ENCODE measurements at regions not wholly inside any gene's neighbourhood (a gene's known extent, or its start where the extent isn't known, plus 50 kb on each side); places are given as distances from the start of the nearest gene placed in this dataset.
"Not testable (repeated sequence)": the region's sequence is repeated elsewhere in the genome, so short reads cannot be mapped to it uniquely, and the experiment has no call there.

DNA sequence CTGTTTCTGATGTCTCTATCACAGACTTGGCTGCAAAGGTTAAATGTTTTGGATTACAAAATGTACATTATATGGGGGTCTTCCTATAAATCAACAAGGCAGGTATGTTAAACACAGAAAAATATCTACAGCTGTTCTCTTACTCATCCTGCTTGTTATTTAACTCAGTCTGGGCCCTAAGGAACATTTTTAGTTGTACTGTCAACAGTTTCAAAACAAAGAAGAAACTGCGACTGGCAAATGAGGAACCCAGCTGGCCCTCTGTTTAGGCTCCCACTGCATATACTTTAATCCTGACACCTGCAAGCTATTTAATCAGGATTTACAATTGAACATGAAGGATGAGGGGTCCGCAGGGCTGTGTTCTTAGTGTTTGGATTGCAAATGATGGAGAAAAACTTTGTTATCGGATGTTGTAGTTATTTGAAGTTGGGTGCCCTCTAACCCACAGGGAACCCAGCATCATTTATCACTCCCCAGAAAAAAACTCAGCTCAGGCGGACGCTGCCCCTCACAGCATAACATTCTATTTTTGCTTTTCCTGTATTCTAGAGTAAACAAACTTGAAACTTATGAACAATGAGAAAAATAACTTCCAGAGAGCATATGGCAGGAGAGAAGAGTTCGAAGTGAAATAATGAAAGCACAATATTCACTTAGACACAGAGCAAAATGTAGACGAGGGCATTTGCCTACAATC, 91.2 kb downstream of the POLR2M start:
- H2AFZ ChIP-seq (ENCODE audit: low read depth, low read length), result no peak overlapping the region
- no peak for TF ChIP-seq EZH2 (IDR thresholded peaks at IDR 0.05; ENCODE audit: borderline replicate concordance, low read depth, low read length, severe bottlenecking)
- TF ChIP-seq, protein P1, sequence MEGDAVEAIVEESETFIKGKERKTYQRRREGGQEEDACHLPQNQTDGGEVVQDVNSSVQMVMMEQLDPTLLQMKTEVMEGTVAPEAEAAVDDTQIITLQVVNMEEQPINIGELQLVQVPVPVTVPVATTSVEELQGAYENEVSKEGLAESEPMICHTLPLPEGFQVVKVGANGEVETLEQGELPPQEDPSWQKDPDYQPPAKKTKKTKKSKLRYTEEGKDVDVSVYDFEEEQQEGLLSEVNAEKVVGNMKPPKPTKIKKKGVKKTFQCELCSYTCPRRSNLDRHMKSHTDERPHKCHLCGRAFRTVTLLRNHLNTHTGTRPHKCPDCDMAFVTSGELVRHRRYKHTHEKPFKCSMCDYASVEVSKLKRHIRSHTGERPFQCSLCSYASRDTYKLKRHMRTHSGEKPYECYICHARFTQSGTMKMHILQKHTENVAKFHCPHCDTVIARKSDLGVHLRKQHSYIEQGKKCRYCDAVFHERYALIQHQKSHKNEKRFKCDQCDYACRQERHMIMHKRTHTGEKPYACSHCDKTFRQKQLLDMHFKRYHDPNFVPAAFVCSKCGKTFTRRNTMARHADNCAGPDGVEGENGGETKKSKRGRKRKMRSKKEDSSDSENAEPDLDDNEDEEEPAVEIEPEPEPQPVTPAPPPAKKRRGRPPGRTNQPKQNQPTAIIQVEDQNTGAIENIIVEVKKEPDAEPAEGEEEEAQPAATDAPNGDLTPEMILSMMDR (IDR thresholded peaks at IDR 0.05; ENCODE audit: borderline replicate concordance, extremely low read depth, low read length, poor library complexity, severe bottlenecking), result no peak
- H4K20me1 ChIP-seq (ENCODE audit: insufficient read depth, low read length), result no peaks in the 10 kb centered on the region
- no peak overlapping the region for H3K27ac ChIP-seq (ENCODE audit: low read length)
- peaks cover 9% of the 10 kb centered on the region for H3K27me3 ChIP-seq (ENCODE audit: insufficient read depth, low read length, poor library complexity)
- no peak for ATAC-seq (ENCODE audit: insufficient read depth, low read depth)
- no peak overlapping the region for H3K9ac ChIP-seq (ENCODE audit: low read depth, low read length)
- DNase-seq, result no peak
- no peak overlapping the region for H3K4me2 ChIP-seq (ENCODE audit: insufficient read depth, low read length)
- H3K4me3 ChIP-seq (ENCODE audit: low read depth in 1 of 2, low read length in 2 of 2), result no peak overlapping the region
- no peaks in the 10 kb centered on the region for H3K4me1 ChIP-seq (ENCODE audit: insufficient read depth, low read length)
- no peaks in the 10 kb centered on the region for H3K9me3 ChIP-seq (ENCODE audit: insufficient read depth, low read length, severe bottlenecking)
- no peaks in the 10 kb centered on the region for H3K79me2 ChIP-seq (ENCODE audit: insufficient read depth, low read length)
- no peaks in the 10 kb centered on the region for H3K36me3 ChIP-seq (ENCODE audit: insufficient read depth, low read length)

DNA sequence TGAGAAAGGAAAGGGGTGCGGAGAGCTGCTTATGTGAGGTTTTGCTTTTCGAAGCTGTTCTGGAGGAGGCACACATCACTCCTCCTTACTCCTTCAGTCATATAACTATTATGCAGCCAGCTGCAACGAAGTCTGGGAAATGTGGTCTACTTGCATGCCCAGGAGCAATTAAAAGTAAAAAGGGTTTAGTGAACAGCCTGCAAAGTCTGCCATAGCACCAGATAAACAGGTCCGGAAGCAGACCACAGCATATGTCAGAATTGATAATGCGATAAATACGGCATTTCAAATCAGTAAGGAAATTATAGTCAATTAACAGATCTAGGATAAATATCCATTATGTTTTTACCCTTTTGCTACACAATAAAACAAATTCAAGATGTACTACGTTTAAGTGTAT, 99.5 kb downstream of the POLR2M start:
- H3K4me2 ChIP-seq (ENCODE audit: insufficient read depth, low read length), result no peak overlapping the region
- H3K4me3 ChIP-seq (ENCODE audit: low read depth in 1 of 2, low read length in 2 of 2), result no peak overlapping the region
- H3K9me3 ChIP-seq (ENCODE audit: insufficient read depth, low read length, severe bottlenecking), result no peaks in the 10 kb centered on the region
- H3K36me3 ChIP-seq (ENCODE audit: insufficient read depth, low read length), result no peaks in the 10 kb centered on the region
- H3K27ac ChIP-seq (ENCODE audit: low read length), result no peak overlapping the region
- no peak overlapping the region for H3K9ac ChIP-seq (ENCODE audit: low read depth, low read length)
- no peaks in the 10 kb centered on the region for H3K27me3 ChIP-seq (ENCODE audit: insufficient read depth, low read length, poor library complexity)
- H3K79me2 ChIP-seq (ENCODE audit: insufficient read depth, low read length), result no peaks in the 10 kb centered on the region
- no peak overlapping the region for H2AFZ ChIP-seq (ENCODE audit: low read depth, low read length)
- TF ChIP-seq EZH2 (IDR thresholded peaks at IDR 0.05; ENCODE audit: borderline replicate concordance, low read depth, low read length, severe bottlenecking), result no peak
- TF ChIP-seq, protein P1 (IDR thresholded peaks at IDR 0.05; ENCODE audit: borderline replicate concordance, extremely low read depth, low read length, poor library complexity, severe bottlenecking), result no peak
- DNase-seq (no peak), ATAC-seq (ENCODE audit: insufficient read depth, low read depth) (no peak)
- no peaks in the 10 kb centered on the region for H4K20me1 ChIP-seq (ENCODE audit: insufficient read depth, low read length)
- no peaks in the 10 kb centered on the region for H3K4me1 ChIP-seq (ENCODE audit: insufficient read depth, low read length)

DNA sequence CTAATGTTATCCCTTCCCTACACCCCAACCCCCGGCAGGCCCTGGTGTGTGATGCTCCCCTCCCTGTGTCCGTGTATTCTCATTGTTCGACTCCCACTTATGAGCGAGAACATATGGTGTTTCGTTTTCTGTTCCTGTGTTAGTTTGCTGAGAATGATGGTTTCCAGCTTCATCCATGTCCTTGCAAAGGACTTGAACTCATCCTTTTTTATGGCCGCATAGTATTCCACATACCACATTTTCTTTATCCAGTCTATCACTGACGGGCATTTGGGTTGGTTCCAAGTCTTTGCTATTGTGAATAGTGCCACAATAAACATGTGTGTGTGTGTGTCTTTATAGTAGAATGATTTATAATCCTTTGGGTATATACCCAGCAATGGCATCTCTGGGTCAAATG, 102.8 kb downstream of the POLR2M start:
- ATAC-seq (ENCODE audit: insufficient read depth, low read depth); H3K4me1 ChIP-seq (ENCODE audit: insufficient read depth, low read length); H3K9ac ChIP-seq (ENCODE audit: low read depth, low read length); H3K4me3 ChIP-seq (ENCODE audit: low read depth in 1 of 2, low read length in 2 of 2); H2AFZ ChIP-seq (ENCODE audit: low read depth, low read length); H3K36me3 ChIP-seq (ENCODE audit: insufficient read depth, low read length); H4K20me1 ChIP-seq (ENCODE audit: insufficient read depth, low read length); H3K27me3 ChIP-seq (ENCODE audit: insufficient read depth, low read length, poor library complexity); DNase-seq; H3K4me2 ChIP-seq (ENCODE audit: insufficient read depth, low read length); H3K79me2 ChIP-seq (ENCODE audit: insufficient read depth, low read length); H3K9me3 ChIP-seq (ENCODE audit: insufficient read depth, low read length, severe bottlenecking); H3K27ac ChIP-seq (ENCODE audit: low read length): not testable (repeated sequence)

DNA sequence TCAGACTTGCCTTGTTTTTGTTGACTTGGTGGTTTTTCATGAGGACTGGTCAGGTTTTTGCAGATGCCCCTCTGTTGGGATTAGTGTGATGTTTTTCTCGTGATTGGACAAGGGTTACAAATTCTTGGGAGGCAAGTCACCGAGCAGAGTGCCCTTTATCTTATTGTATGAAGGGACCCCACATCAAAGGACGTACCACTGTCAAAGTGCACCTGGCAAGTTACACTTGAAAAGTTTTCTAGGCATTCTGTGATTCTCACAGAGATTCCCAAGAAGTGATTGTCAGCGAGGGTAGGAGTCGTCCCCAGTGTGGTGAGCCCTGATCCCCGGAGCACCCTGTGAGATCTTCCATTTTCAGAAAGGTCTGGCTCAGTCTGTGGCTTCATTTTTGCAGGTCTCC, 110.1 kb downstream of the POLR2M start:
- ATAC-seq (ENCODE audit: insufficient read depth, low read depth) (peak; percentile 75), DNase-seq (peak; percentile 42)
- no peak overlapping the region for H3K4me3 ChIP-seq (ENCODE audit: low read depth in 1 of 2, low read length in 2 of 2)
- TF ChIP-seq, protein P1 (IDR thresholded peaks at IDR 0.05; ENCODE audit: borderline replicate concordance, extremely low read depth, low read length, poor library complexity, severe bottlenecking), result no peak
- TF ChIP-seq EZH2 (IDR thresholded peaks at IDR 0.05; ENCODE audit: borderline replicate concordance, low read depth, low read length, severe bottlenecking), result no peak
- no peak overlapping the region for H3K27ac ChIP-seq (ENCODE audit: low read length)
- no peaks in the 10 kb centered on the region for H3K9me3 ChIP-seq (ENCODE audit: insufficient read depth, low read length, severe bottlenecking)
- H3K36me3 ChIP-seq (ENCODE audit: insufficient read depth, low read length), result no peaks in the 10 kb centered on the region
- no peaks in the 10 kb centered on the region for H3K4me1 ChIP-seq (ENCODE audit: insufficient read depth, low read length)
- H2AFZ ChIP-seq (ENCODE audit: low read depth, low read length), result no peak overlapping the region
- H3K79me2 ChIP-seq (ENCODE audit: insufficient read depth, low read length), result no peaks in the 10 kb centered on the region
- H3K27me3 ChIP-seq (ENCODE audit: insufficient read depth, low read length, poor library complexity), result peaks cover 8% of the 10 kb centered on the region
- no peak overlapping the region for H3K9ac ChIP-seq (ENCODE audit: low read depth, low read length)
- H3K4me2 ChIP-seq (ENCODE audit: insufficient read depth, low read length), result no peak overlapping the region
- H4K20me1 ChIP-seq (ENCODE audit: insufficient read depth, low read length), result no peaks in the 10 kb centered on the region
